ENCODE measurements at regions not wholly inside any gene's neighbourhood (a gene's known extent, or its start where the extent isn't known, plus 50 kb on each side); places are given as distances from the start of the nearest gene placed in this dataset.

- H3K4me3 ChIP-seq (ENCODE audit: low read length), result no peak overlapping the region
- peak overlapping the region; percentile 93 for H3K27ac ChIP-seq (ENCODE audit: low read length)
- H3F3A ChIP-seq (ENCODE audit: insufficient read depth, low read length, poor library complexity, severe bottlenecking), result no peaks in the 10 kb centered on the region
- TF ChIP-seq POLR2AphosphoS5 (IDR thresholded peaks at IDR 0.05), result no peak
- no peak for TF ChIP-seq SMC3 (conservative IDR thresholded peaks at IDR 0.05; ENCODE audit: poor library complexity)
- TF ChIP-seq EZH2 (IDR thresholded peaks at IDR 0.05; ENCODE audit: borderline replicate concordance, insufficient read depth, low read length, poor library complexity, severe bottlenecking), result no peak
- no peak for TF ChIP-seq REST (IDR thresholded peaks at IDR 0.05; ENCODE audit: borderline replicate concordance)
- no peak for TF ChIP-seq TAF1 (IDR thresholded peaks at IDR 0.05; ENCODE audit: low read depth)
- H3K9ac ChIP-seq (ENCODE audit: low read length), result no peak overlapping the region
- H3K9me2 ChIP-seq (ENCODE audit: insufficient read depth, low read length), result no peaks in the 10 kb centered on the region
- H3K9me3 ChIP-seq (ENCODE audit: low read length), result no peaks in the 10 kb centered on the region
- H3K27me3 ChIP-seq (ENCODE audit: insufficient read depth, low read depth, low read length), result no peaks in the 10 kb centered on the region
- H3K79me2 ChIP-seq (replicated peaks; ENCODE audit: insufficient read depth, low read length), result no peaks in the 10 kb centered on the region
- no peak overlapping the region for H2AFZ ChIP-seq (ENCODE audit: low read depth, low read length)
- H3K36me3 ChIP-seq (ENCODE audit: insufficient read depth, low read length), result no peaks in the 10 kb centered on the region
- H3K4me2 ChIP-seq (ENCODE audit: low read length), result no peak overlapping the region
- no peaks in the 10 kb centered on the region for H4K20me1 ChIP-seq (ENCODE audit: insufficient read depth)
Measured at GRCh38 chr1:30814292-30814691, 56.7 kb upstream of the LAPTM5 start.

DNA sequence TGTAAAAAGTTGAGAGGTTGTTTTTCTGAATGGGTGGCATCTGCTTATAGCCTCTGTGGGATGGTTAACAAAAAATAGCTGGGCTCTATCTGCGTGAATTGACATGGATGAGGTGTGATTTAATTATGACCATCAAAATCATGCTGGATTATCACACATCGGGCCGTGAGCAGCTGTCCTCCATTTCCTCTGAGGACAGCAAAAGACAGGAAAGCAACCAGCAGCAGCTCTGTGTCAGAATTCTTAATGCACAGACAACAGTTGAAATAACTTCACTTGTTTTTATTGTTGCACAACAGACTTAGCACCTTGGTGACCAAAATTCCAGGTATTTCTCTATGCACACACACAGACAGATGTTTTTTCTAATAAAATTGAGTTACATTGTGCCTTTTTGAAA lies 54.5 kb upstream of the LAPTM5 start:
- TF ChIP-seq SMC3 (conservative IDR thresholded peaks at IDR 0.05; ENCODE audit: poor library complexity), result no peak
- TF ChIP-seq POLR2AphosphoS5 (IDR thresholded peaks at IDR 0.05), result no peak
- TF ChIP-seq MXI1 (conservative IDR thresholded peaks at IDR 0.05; ENCODE audit: poor library complexity, severe bottlenecking), result no peak
- no peak for TF ChIP-seq RAD21 (conservative IDR thresholded peaks at IDR 0.05)
- no peak for TF ChIP-seq TAF1 (IDR thresholded peaks at IDR 0.05; ENCODE audit: low read depth)
- no peak for TF ChIP-seq EZH2 (IDR thresholded peaks at IDR 0.05; ENCODE audit: borderline replicate concordance, insufficient read depth, low read length, poor library complexity, severe bottlenecking)
- TF ChIP-seq, protein P1, sequence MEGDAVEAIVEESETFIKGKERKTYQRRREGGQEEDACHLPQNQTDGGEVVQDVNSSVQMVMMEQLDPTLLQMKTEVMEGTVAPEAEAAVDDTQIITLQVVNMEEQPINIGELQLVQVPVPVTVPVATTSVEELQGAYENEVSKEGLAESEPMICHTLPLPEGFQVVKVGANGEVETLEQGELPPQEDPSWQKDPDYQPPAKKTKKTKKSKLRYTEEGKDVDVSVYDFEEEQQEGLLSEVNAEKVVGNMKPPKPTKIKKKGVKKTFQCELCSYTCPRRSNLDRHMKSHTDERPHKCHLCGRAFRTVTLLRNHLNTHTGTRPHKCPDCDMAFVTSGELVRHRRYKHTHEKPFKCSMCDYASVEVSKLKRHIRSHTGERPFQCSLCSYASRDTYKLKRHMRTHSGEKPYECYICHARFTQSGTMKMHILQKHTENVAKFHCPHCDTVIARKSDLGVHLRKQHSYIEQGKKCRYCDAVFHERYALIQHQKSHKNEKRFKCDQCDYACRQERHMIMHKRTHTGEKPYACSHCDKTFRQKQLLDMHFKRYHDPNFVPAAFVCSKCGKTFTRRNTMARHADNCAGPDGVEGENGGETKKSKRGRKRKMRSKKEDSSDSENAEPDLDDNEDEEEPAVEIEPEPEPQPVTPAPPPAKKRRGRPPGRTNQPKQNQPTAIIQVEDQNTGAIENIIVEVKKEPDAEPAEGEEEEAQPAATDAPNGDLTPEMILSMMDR (IDR thresholded peaks at IDR 0.05; ENCODE audit: poor library complexity, severe bottlenecking), result no peak
- no peak for TF ChIP-seq REST (IDR thresholded peaks at IDR 0.05; ENCODE audit: borderline replicate concordance)
- TF ChIP-seq EP300 (conservative IDR thresholded peaks at IDR 0.05; ENCODE audit: poor library complexity, severe bottlenecking), result no peak
- H3K9ac ChIP-seq (ENCODE audit: low read length), result no peak overlapping the region
- no peaks in the 10 kb centered on the region for H3K9me2 ChIP-seq (ENCODE audit: insufficient read depth, low read length)
- no peaks in the 10 kb centered on the region for H3K79me2 ChIP-seq (replicated peaks; ENCODE audit: insufficient read depth, low read length)
- H2AFZ ChIP-seq (ENCODE audit: low read depth, low read length), result no peak overlapping the region
- no peak overlapping the region for H3K4me2 ChIP-seq (ENCODE audit: low read length)
- H3K36me3 ChIP-seq (ENCODE audit: insufficient read depth, low read length), result no peaks in the 10 kb centered on the region
- H4K20me1 ChIP-seq (ENCODE audit: insufficient read depth), result no peaks in the 10 kb centered on the region
- no peaks in the 10 kb centered on the region for H3F3A ChIP-seq (ENCODE audit: insufficient read depth, low read length, poor library complexity, severe bottlenecking)
- no peak overlapping the region for H3K27ac ChIP-seq (ENCODE audit: low read length)
- H3K9me3 ChIP-seq (ENCODE audit: low read length), result no peaks in the 10 kb centered on the region
- H3K27me3 ChIP-seq (ENCODE audit: insufficient read depth, low read depth, low read length), result no peaks in the 10 kb centered on the region
- H3K4me3 ChIP-seq (ENCODE audit: low read length), result no peak overlapping the region

All from neural cell (in vitro differentiated cells).